ENCODE measurements at regions not wholly inside any gene's neighbourhood (a gene's known extent, or its start where the extent isn't known, plus 50 kb on each side); places are given as distances from the start of the nearest gene placed in this dataset.
A peak's percentile ranks its signal among the peaks of the same experiment; 100 is the strongest.
"Not testable (repeated sequence)": the region's sequence is repeated elsewhere in the genome, so short reads cannot be mapped to it uniquely, and the experiment has no call there.

DNA sequence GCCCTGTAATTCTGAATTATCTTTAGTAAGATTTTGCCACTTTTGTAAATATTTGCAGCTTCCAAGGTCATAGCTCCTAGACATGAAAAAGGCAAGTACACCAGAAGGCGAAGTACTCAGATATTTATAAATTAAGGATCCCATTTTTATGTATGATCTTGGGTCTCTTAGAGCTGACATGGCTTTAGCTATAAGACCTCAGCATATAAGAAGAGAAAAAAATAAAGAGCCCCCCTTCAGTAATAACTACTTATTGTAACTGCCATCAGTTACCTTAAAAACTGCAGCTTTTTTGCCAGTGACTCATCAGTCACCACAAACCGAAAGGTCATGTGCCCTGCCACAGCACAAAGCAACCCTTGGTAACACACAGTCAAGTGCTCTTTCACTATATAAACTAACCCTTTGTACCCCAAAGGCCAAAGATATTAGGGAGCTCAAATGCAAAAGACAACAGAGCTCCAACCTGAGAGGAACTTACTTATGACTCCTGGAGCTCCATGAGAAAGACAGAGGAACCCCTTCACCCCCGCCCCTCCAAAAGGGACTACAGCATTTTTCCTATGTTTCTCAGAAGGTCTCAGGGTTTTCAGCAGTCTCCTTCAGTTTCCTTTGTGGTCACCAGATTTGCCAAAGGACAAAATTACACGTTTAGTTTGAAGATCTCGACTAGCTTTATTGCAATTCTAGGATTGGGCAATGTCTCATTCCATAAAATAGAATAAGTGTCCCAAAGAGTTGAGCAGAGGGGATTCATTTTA lies 219.8 kb upstream of the DUSP10 start (continued):
- no peak for TF ChIP-seq RCOR1 (IDR thresholded peaks at IDR 0.05; ENCODE audit: low read length)
- TF ChIP-seq, protein P1, sequence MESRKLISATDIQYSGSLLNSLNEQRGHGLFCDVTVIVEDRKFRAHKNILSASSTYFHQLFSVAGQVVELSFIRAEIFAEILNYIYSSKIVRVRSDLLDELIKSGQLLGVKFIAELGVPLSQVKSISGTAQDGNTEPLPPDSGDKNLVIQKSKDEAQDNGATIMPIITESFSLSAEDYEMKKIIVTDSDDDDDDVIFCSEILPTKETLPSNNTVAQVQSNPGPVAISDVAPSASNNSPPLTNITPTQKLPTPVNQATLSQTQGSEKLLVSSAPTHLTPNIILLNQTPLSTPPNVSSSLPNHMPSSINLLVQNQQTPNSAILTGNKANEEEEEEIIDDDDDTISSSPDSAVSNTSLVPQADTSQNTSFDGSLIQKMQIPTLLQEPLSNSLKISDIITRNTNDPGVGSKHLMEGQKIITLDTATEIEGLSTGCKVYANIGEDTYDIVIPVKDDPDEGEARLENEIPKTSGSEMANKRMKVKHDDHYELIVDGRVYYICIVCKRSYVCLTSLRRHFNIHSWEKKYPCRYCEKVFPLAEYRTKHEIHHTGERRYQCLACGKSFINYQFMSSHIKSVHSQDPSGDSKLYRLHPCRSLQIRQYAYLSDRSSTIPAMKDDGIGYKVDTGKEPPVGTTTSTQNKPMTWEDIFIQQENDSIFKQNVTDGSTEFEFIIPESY (IDR thresholded peaks at IDR 0.05; ENCODE audit: borderline replicate concordance, low read depth) = no peak
- TF ChIP-seq, protein P2, sequence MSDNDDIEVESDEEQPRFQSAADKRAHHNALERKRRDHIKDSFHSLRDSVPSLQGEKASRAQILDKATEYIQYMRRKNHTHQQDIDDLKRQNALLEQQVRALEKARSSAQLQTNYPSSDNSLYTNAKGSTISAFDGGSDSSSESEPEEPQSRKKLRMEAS (IDR thresholded peaks at IDR 0.05; ENCODE audit: low read depth) = no peak
- no peak for TF ChIP-seq FOXJ3 (CRISPR knock-in tag; IDR thresholded peaks at IDR 0.05)
- TF ChIP-seq MXI1 (IDR thresholded peaks at IDR 0.05; ENCODE audit: low read depth, low read length) = no peak
- TF ChIP-seq, protein P3, sequence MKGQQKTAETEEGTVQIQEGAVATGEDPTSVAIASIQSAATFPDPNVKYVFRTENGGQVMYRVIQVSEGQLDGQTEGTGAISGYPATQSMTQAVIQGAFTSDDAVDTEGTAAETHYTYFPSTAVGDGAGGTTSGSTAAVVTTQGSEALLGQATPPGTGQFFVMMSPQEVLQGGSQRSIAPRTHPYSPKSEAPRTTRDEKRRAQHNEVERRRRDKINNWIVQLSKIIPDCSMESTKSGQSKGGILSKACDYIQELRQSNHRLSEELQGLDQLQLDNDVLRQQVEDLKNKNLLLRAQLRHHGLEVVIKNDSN (IDR thresholded peaks at IDR 0.05; ENCODE audit: borderline replicate concordance, low read depth) = peak; percentile 42; the same call in 1 of the 2 replicates
- no peak for TF ChIP-seq RFX5 (IDR thresholded peaks at IDR 0.05; ENCODE audit: low read length)
- peak; percentile 24; the same call in 1 of the 2 replicates for TF ChIP-seq FOSL2 (IDR thresholded peaks at IDR 0.05; ENCODE audit: borderline replicate concordance, low read depth)
- TF ChIP-seq YY1 (IDR thresholded peaks at IDR 0.05; ENCODE audit: low read depth) = no peak
- peak; percentile 44; the same call in 1 of the 2 replicates for TF ChIP-seq JUND (IDR thresholded peaks at IDR 0.05)
- TF ChIP-seq GATA2 (CRISPR knock-in tag; IDR thresholded peaks at IDR 0.05) = no peak
- TF ChIP-seq EP300 (IDR thresholded peaks at IDR 0.05; ENCODE audit: borderline replicate concordance in 1 of 2, low read depth in 1 of 2, low read length in 1 of 2) = no peak; a peak in 1 of 4 replicates
- TF ChIP-seq ELF1 (IDR thresholded peaks at IDR 0.05) = no peak
- no peak for TF ChIP-seq SIN3A (IDR thresholded peaks at IDR 0.05; ENCODE audit: borderline replicate concordance, low read depth, low read length)
- no peak for TF ChIP-seq EZH2phosphoT487 (IDR thresholded peaks at IDR 0.05; ENCODE audit: borderline replicate concordance, low read depth)

DNA sequence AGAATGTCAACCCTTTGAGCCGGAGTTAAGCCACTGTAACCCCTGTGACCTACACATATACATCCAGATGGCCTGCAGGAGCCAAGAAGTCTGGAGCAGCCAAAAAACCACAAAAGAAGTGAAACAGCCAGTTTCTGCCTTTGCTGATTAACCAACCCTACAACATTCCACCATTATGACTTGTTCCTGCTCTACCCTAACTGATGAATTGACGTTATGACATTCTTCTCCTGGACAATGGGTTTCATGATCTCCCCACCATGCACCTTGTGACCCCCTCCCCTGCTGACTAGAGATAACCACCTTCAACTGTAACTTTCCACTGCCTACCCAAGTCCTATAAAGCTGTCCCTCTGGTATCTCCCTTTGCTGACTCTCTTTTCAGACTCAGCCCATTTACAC lies 216.3 kb upstream of the DUSP10 start:
- H3F3A ChIP-seq (replicated peaks; ENCODE audit: insufficient read depth); DNase-seq; H3K79me2 ChIP-seq (ENCODE audit: insufficient read depth); H3K9ac ChIP-seq; H3K9me2 ChIP-seq; H3K4me2 ChIP-seq; H3K4me1 ChIP-seq (ENCODE audit: control insufficient read depth in 1 of 2, insufficient read depth in 2 of 2, low read depth in 1 of 2, low read length in 1 of 2); H3K36me3 ChIP-seq (replicated peaks in 1 of 2; ENCODE audit: control insufficient read depth in 1 of 2, insufficient read depth in 2 of 2, low read length in 1 of 2); H3K9me3 ChIP-seq; POLR2A ChIA-PET; CTCF ChIA-PET; H3K27me3 ChIP-seq (ENCODE audit: insufficient read depth); H4K20me1 ChIP-seq (ENCODE audit: insufficient read depth); H3K4me3 ChIP-seq (ENCODE audit: low read depth in 2 of 2, low read length in 1 of 2): not testable (repeated sequence)
- TF ChIP-seq PBX3 (IDR thresholded peaks at IDR 0.05) (peak; percentile 46), EP300 (IDR thresholded peaks at IDR 0.05; ENCODE audit: borderline replicate concordance in 1 of 2, low read depth in 1 of 2, low read length in 1 of 2) (peak in 1 of 2 experiments; percentile 27; a peak in 1 of 4 replicates), TCF12 (IDR thresholded peaks at IDR 0.05) (peak; percentile 59; the same call in 1 of the 2 replicates)
- Histone ChIP-seq H2AFZ (ENCODE audit: low read depth) (0 out of 2 replicates have a peak overlapping the region, but pooled peaks have one; percentile 7), H3K27ac (ENCODE audit: low read depth in 2 of 2, low read length in 1 of 2) (peak overlapping the region in 1 of 2 experiments; percentile 50; a peak in 2 of 4 replicates)
- 19% methylated on average over 2 of the region's 2 CpGs for WGBS (ENCODE audit: low lambda C conversion rate)

- DNase-seq; H3K36me3 ChIP-seq (replicated peaks in 1 of 2; ENCODE audit: control insufficient read depth in 1 of 2, insufficient read depth in 2 of 2, low read length in 1 of 2); H3K9me2 ChIP-seq; H3K27ac ChIP-seq (ENCODE audit: low read depth in 2 of 2, low read length in 1 of 2); H2AFZ ChIP-seq (ENCODE audit: low read depth); CTCF ChIA-PET; H3K27me3 ChIP-seq (ENCODE audit: insufficient read depth); H3K4me1 ChIP-seq (ENCODE audit: control insufficient read depth in 1 of 2, insufficient read depth in 2 of 2, low read depth in 1 of 2, low read length in 1 of 2); H3K4me2 ChIP-seq; H4K20me1 ChIP-seq (ENCODE audit: insufficient read depth); H3K9me3 ChIP-seq; H3K4me3 ChIP-seq (ENCODE audit: low read depth in 2 of 2, low read length in 1 of 2); H3F3A ChIP-seq (replicated peaks; ENCODE audit: insufficient read depth); H3K79me2 ChIP-seq (ENCODE audit: insufficient read depth); POLR2A ChIA-PET; H3K9ac ChIP-seq: not testable (repeated sequence)
- 87% methylated on average over 3 of the region's 3 CpGs for WGBS (ENCODE audit: low lambda C conversion rate)
Observed at GRCh38 chr1:221957350-221957749, 215.5 kb upstream of the DUSP10 start.
